ENCODE measurements at regions not wholly inside any gene's neighbourhood (a gene's known extent, or its start where the extent isn't known, plus 50 kb on each side); places are given as distances from the start of the nearest gene placed in this dataset.

- TF ChIP-seq CTCF (IDR thresholded peaks at IDR 0.05) = no peak
- TF ChIP-seq POLR2A (IDR thresholded peaks at IDR 0.05) = no peak
Observed at GRCh38 chr9:82890401-82890800, 172.5 kb downstream of the RASEF start.

Measured in esophagus squamous epithelium (tissue), 4 donors.